AG10803 (cell line): ENCODE measurements at regions not wholly inside any gene's neighbourhood (a gene's known extent, or its start where the extent isn't known, plus 50 kb on each side); places are given as distances from the start of the nearest gene placed in this dataset.

Experiments used
- DNase-seq: peaks from one replicate; pipeline ENCODE4 v3.0.0; 2010; ENCODE audit warnings: low read depth
- H3K4me3 ChIP-seq: 2 replicates; pipeline ENCODE4 v1.5.1; 2011; ENCODE audit warnings: mild to moderate bottlenecking, low read length, control low read depth
- CTCF ChIP-seq: conservative IDR thresholded peaks from 2 replicates; pipeline ENCODE4 v1.5.1; 2011; ENCODE audit warnings: mild to moderate bottlenecking, low read length, control low read depth, inconsistent platforms

- no peak overlapping the region for H3K4me3 ChIP-seq
- no peak for TF ChIP-seq CTCF
- DNase-seq: no peak
Measured at GRCh38 chr11:116148056-116148455, 624.7 kb downstream of the BUD13 start.

GRCh38 chr11:116145187-116145865, 627.5 kb downstream of the BUD13 start:
- DNase-seq: no peak
- no peak overlapping the region for H3K4me3 ChIP-seq
- TF ChIP-seq CTCF: no peak

GRCh38 chr11:116144387-116144958, 628.3 kb downstream of the BUD13 start:
- no peak overlapping the region for H3K4me3 ChIP-seq
- no peak for TF ChIP-seq CTCF
- no peak for DNase-seq

GRCh38 chr11:116138280-116138679, 634.1 kb upstream of the CADM1 start:
- no peak overlapping the region for H3K4me3 ChIP-seq
- TF ChIP-seq CTCF: no peak
- no peak for DNase-seq

- no peak for TF ChIP-seq CTCF
- no peak overlapping the region for H3K4me3 ChIP-seq
- DNase-seq: no peak
Measured at GRCh38 chr11:116137753-116138152, 633.5 kb upstream of the CADM1 start.

- DNase-seq: no peak
- H3K4me3 ChIP-seq: no peak overlapping the region
- no peak for TF ChIP-seq CTCF
Measured at GRCh38 chr11:116136987-116137674, 632.9 kb upstream of the CADM1 start.

- no peak for TF ChIP-seq CTCF
- DNase-seq: no peak
- no peak overlapping the region for H3K4me3 ChIP-seq
Measured at GRCh38 chr11:116135891-116136290, 631.7 kb upstream of the CADM1 start.
